Activated CD8-positive, alpha-beta memory T cell treated with anti-CD3 and anti-CD28 coated beads for 36 hours (primary cell): ENCODE measurements at regions not wholly inside any gene's neighbourhood (a gene's known extent, or its start where the extent isn't known, plus 50 kb on each side); places are given as distances from the start of the nearest gene placed in this dataset.
"Not testable (repeated sequence)": the region's sequence is repeated elsewhere in the genome, so short reads cannot be mapped to it uniquely, and the experiment has no call there.

ENCODE experiments used
- CTCF ChIA-PET: fragments of 350-600 bp; sonication (Branson Sonifier 250); formaldehyde crosslinking; loops from one replicate; lab custom pipeline; 2021; ENCODE audit warnings: antibody characterized with exemption; lab: Charles Lee
- POLR2A ChIA-PET: fragments of 350-600 bp; sonication (Branson Sonifier 250); formaldehyde crosslinking; loops from one replicate; lab custom pipeline; 2021; ENCODE audit warnings: antibody characterized with exemption; lab: Charles Lee

DNA sequence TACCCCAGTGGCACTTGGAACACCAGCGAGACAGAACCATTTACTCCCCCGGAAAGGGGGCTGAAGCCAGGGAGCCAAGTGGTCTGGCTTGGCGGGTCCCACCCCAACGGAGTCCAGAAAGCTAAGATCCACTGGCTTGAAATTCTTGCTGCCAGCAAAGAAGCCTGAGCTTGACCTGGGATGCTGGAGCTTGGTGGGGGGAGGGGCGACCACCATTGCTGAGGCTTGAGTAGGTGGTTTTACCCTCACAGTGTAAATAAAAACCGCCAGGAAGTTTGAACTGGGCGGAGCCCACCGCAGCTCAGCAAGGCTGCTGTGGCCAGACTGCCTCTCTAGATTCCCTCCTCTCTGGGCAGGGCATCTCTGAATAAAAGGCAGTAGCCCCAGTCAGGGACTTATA lies 62.8 kb downstream of the RPS24 start:
- POLR2A ChIA-PET, CTCF ChIA-PET: not testable (repeated sequence)

GRCh38 chr10:78102593-78102992 lies 68.9 kb downstream of the RPS24 start:
- POLR2A ChIA-PET: not testable (repeated sequence)

GRCh38 chr10:78109210-78109609 lies 75.5 kb downstream of the RPS24 start:
- ChIA-PET POLR2A (no interaction called here), CTCF (no interaction called here)

More at GRCh38 chr10:78102593-78102992, 68.9 kb downstream of the RPS24 start:
- CTCF ChIA-PET: not testable (repeated sequence)

GRCh38 chr10:78115135-78115853 lies 81.6 kb downstream of the RPS24 start:
- POLR2A ChIA-PET: no interaction called here
- CTCF ChIA-PET: no interaction called here

DNA sequence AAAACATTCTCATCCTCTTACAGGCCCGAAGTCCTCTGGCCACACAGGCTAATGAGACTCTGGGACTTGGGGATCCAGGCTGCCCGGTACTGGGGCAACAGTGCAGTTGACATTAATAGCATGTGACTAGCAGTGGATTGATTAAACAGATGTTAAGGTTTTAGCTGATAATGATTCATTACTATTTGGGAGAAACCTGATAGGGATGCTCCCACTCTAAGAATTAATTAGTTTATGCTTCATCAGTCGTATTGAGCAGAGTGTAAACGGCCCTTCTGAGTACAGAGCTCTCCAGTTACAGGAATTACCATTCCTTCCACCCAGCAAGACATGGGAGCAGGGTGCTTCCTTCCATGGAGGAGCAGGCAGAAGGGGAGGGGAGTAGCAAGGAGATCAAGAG lies 82.7 kb downstream of the RPS24 start:
- ChIA-PET POLR2A (no interaction called here), CTCF (no interaction called here)

DNA sequence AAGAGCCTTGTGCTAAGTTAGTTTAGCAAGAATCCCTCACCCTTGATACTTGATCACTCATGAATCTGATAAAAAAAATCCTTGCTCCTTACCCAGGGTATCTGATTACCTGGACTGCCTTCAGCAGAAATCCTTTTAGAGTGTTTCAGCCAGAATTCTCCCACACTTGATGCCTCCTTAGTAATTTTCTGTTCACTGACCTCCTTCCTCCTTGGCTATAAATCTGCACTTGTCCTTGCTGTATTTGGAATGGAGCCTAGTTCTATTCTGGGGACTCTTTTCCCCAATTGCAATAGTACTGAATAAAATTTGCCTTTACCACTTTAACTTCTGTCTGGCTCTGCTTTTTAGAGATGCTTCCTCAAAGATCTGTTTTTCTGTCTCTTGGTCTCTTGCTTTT lies 84.9 kb downstream of the RPS24 start:
- ChIA-PET POLR2A (no interaction called here), CTCF (no interaction called here)

DNA sequence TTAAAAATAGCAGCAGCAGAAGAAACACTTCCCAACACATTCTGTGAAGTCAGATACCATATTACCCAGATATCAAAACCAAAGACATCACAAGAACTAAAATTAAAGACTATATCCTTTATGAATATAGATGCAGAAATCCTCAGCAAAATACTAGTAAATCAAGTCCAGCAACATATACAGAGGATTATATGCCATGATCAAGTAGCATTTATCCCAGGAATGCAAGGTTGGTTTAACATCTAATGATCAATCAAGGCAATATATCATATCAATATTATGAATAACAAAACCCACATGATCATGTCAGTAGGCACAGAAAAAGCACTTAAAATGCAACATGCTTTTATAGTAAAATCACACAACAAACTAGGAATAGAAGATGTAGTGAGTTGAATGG lies 88.1 kb downstream of the RPS24 start:
- ChIA-PET POLR2A (no interaction called here), CTCF (no interaction called here)

- ChIA-PET CTCF (no interaction called here), POLR2A (no interaction called here)
Measured at GRCh38 chr10:78124167-78124566, 90.5 kb downstream of the RPS24 start.

GRCh38 chr10:78129211-78129610 lies 95.5 kb downstream of the RPS24 start:
- ChIA-PET POLR2A (no interaction called here), CTCF (no interaction called here)

- ChIA-PET POLR2A (no interaction called here), CTCF (no interaction called here)
Measured at GRCh38 chr10:78130966-78131710, 97.5 kb downstream of the RPS24 start.

- CTCF ChIA-PET: no interaction called here
- POLR2A ChIA-PET: no interaction called here
Measured at GRCh38 chr10:78134773-78135306, 101.2 kb downstream of the RPS24 start.

- CTCF ChIA-PET: no interaction called here
- POLR2A ChIA-PET: no interaction called here
Measured at GRCh38 chr10:78137147-78137546, 103.5 kb downstream of the RPS24 start.

DNA sequence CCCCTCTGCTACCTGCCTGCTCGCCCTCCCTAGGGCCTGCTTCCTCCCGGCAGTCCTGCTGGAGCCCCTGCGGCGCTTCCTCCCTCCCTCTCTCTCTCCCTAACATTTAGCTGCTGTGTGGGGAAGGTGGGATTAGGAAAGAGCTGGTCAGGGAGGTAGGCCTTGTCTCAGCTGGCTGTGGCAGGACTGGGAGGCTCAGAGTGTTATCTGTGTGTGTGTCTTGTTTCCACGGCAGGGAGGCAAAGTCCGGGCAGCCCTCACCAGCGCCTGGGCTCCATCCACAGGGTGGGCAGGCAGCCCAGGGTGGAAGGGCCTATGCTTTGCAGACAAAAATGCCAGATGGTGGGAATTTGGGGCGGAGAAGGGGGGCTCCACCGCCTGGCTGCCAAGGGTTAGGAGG lies 105.7 kb downstream of the RPS24 start:
- ChIA-PET CTCF (no interaction called here), POLR2A (no interaction called here)

DNA sequence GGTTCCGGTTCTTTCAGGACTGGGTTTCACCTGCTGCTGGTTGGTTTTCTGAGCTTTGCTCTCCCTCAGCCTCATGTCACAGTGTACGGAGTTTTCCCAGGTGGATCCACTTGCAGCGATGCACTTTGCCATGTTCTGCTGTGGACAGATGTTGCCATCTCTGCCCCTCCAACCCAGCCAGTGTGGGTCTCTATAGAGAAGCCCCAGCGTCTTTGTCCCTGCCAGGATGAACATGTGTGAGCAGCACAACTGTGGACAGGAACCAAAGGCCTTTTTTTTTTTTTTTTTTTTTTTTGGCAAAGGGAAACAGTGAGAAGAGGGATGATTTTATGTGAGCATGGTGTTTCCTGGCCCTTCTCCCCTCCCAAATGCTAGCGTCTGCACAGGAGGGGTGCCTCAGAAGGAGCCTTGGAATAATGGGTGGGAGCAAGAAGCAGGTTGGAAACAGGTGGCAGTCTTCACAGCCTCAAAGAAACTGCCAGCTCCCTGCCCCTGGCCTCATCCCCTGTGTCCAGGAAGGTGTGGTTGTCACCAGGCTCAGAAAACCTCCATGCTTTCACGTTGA lies 106.5 kb downstream of the RPS24 start:
- CTCF ChIA-PET: no interaction called here

DNA sequence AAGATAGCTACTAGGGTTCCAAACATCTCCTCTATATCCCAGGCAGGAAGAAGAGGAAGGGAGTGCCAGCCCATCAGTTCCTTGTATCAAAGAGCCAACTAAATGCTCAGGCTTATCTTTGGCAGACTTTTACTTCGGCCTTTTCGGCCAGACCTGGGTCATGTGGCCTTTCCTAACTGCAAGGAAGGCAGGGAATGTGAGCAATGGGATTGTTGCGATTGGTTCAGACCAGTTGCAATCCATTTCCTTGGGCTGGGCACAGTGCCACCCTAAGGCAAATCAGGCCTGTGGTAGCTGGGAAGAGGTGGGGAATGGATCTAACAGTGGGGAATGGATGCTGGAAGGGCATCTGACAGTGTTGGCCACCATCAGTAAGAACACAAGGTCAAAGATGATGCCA lies 109.9 kb downstream of the RPS24 start:
- CTCF ChIA-PET: no interaction called here
- POLR2A ChIA-PET: no interaction called here

More for the DNA sequence above, 106.5 kb downstream of the RPS24 start:
- POLR2A ChIA-PET: no interaction called here

DNA sequence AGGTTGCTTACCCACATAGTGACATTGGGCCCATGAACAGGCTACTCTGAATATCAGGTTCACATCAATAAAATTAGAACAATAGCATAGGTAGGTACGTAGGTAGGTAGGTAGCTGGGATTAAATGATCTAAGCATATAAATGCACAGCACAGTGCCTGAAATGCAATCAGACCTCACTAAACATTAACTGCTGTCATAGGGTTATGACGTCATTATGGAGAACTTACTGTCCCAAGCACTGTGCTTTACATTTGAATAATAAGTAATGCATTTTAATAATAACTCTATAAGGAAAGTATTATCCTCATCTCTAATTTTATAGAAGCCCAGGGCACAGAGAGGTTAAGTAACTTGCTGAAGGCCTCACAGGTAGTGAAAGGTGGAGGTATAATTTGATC lies 112.5 kb downstream of the RPS24 start:
- POLR2A ChIA-PET: no interaction called here
- CTCF ChIA-PET: no interaction called here

GRCh38 chr10:78147202-78147601 lies 113.5 kb downstream of the RPS24 start:
- POLR2A ChIA-PET: no interaction called here
- CTCF ChIA-PET: no interaction called here

GRCh38 chr10:78148216-78148960 lies 114.7 kb downstream of the RPS24 start:
- ChIA-PET POLR2A (no interaction called here), CTCF (no interaction called here)

GRCh38 chr10:78148961-78149612 lies 115.4 kb downstream of the RPS24 start:
- CTCF ChIA-PET: no interaction called here
- POLR2A ChIA-PET: interaction anchor here (0.5 kb wide), 1 partner anchor 144 kb away, joined by 3 read pairs; no protein-coding TSS in a partner anchor
